WERI-Rb-1 (cell line): ENCODE measurements at regions not wholly inside any gene's neighbourhood (a gene's known extent, or its start where the extent isn't known, plus 50 kb on each side); places are given as distances from the start of the nearest gene placed in this dataset.

ENCODE experiments used
- DNase-seq: peaks from one replicate; pipeline ENCODE4 v3.0.0-alpha.2; 2020
- H3K27ac ChIP-seq: fragments of 250-450 bp; sonication (Bioruptor Pico); 2 replicates; pipeline ENCODE4 v1.5.1; 2020; ENCODE audit warnings: mild to moderate bottlenecking, moderate library complexity
- H3K27me3 ChIP-seq: fragments of 250-450 bp; sonication (Bioruptor Pico); 2 replicates; pipeline ENCODE4 v1.5.1; 2021; ENCODE audit warnings: mild to moderate bottlenecking, low read depth, moderate library complexity; ENCODE audit not compliant: insufficient read depth, severe bottlenecking
- H3K36me3 ChIP-seq: fragments of 250-450 bp; sonication (Bioruptor Pico); 2 replicates; pipeline ENCODE4 v1.5.1; 2020; ENCODE audit warnings: mild to moderate bottlenecking, moderate library complexity
- H3K4me3 ChIP-seq: 2 replicates; pipeline ENCODE4 v1.5.1; 2011; ENCODE audit warnings: low read depth, mild to moderate bottlenecking, control low read depth, low read length
- H3K9me3 ChIP-seq: fragments of 250-450 bp; sonication (Bioruptor Pico); 2 replicates; pipeline ENCODE4 v1.5.1; 2021; ENCODE audit warnings: mild to moderate bottlenecking, moderate library complexity; ENCODE audit not compliant: severe bottlenecking
- TF ChIP-seq, protein P1 (sequence below): IDR thresholded peaks from 2 replicates; pipeline ENCODE4 v1.5.1; 2011; ENCODE audit warnings: low read depth, mild to moderate bottlenecking, control low read depth, inconsistent platforms, low read length

GRCh38 chr7:17118412-17118811 is 180.0 kb upstream of the AHR start:
- no peak for DNase-seq
- H3K9me3 ChIP-seq, result no peaks in the 10 kb centered on the region
- H3K27me3 ChIP-seq, result no peaks in the 10 kb centered on the region
- TF ChIP-seq, protein P1, sequence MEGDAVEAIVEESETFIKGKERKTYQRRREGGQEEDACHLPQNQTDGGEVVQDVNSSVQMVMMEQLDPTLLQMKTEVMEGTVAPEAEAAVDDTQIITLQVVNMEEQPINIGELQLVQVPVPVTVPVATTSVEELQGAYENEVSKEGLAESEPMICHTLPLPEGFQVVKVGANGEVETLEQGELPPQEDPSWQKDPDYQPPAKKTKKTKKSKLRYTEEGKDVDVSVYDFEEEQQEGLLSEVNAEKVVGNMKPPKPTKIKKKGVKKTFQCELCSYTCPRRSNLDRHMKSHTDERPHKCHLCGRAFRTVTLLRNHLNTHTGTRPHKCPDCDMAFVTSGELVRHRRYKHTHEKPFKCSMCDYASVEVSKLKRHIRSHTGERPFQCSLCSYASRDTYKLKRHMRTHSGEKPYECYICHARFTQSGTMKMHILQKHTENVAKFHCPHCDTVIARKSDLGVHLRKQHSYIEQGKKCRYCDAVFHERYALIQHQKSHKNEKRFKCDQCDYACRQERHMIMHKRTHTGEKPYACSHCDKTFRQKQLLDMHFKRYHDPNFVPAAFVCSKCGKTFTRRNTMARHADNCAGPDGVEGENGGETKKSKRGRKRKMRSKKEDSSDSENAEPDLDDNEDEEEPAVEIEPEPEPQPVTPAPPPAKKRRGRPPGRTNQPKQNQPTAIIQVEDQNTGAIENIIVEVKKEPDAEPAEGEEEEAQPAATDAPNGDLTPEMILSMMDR, result no peak
- H3K4me3 ChIP-seq, result no peak overlapping the region
- H3K36me3 ChIP-seq, result no peaks in the 10 kb centered on the region
- H3K27ac ChIP-seq, result no peak overlapping the region

- H3K4me3 ChIP-seq, result no peak overlapping the region
- no peak overlapping the region for H3K27ac ChIP-seq
- no peak for DNase-seq
- TF ChIP-seq, protein P1, result no peak
- H3K36me3 ChIP-seq, result no peaks in the 10 kb centered on the region
- H3K9me3 ChIP-seq, result no peaks in the 10 kb centered on the region
- H3K27me3 ChIP-seq, result no peaks in the 10 kb centered on the region
Measured at GRCh38 chr7:17120756-17121155, 177.7 kb upstream of the AHR start.

DNA sequence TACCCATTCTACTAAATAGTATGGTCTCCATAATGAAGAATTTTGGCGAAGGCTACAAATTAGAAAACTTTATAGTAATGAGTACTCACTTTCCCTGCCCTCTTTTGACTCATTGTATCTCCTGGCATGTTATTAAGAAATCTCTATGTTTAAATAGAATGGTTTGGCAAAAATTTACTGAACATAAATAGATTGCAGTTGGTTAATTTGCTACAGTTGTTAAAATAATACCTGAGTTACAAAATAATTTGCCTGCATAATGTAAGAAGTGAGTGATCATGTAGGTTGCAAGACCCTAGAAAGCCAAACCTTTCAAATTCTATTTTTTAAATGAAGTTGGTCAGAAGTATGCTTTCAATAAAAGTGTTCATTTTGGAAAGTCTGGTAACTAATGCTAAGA is 176.8 kb upstream of the AHR start:
- Histone ChIP-seq H3K36me3 (no peaks in the 10 kb centered on the region), H3K27ac (no peak overlapping the region), H3K4me3 (no peak overlapping the region), H3K27me3 (no peaks in the 10 kb centered on the region), H3K9me3 (no peaks in the 10 kb centered on the region)
- TF ChIP-seq, protein P1, result no peak
- DNase-seq, result no peak

DNA sequence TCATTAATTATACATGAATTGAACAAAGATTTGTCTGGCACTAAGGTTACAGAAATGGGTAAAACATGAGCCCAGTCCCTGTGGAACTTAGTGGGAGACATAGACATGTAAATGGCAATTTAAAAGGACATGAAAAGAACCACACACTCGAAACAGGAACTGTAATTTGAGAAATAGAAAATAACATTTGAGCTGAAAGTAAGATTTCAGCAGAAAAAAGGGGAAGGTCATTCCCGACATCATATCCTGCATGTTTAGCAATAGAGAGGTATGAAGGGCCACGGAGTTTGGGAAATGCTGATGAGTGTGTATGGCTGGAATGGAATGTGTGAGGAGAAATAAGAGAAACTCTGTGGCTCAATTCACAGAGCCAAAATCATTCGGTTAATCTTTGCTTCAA is 175.4 kb upstream of the AHR start:
- Histone ChIP-seq H3K27ac (no peak overlapping the region), H3K36me3 (no peaks in the 10 kb centered on the region), H3K27me3 (no peaks in the 10 kb centered on the region), H3K9me3 (no peaks in the 10 kb centered on the region), H3K4me3 (no peak overlapping the region)
- TF ChIP-seq, protein P1, result no peak
- no peak for DNase-seq

GRCh38 chr7:17126413-17127268 is 171.8 kb upstream of the AHR start:
- no peak for DNase-seq
- H3K27me3 ChIP-seq, result no peaks in the 10 kb centered on the region
- no peaks in the 10 kb centered on the region for H3K36me3 ChIP-seq
- H3K27ac ChIP-seq, result no peak overlapping the region
- H3K4me3 ChIP-seq, result no peak overlapping the region
- no peaks in the 10 kb centered on the region for H3K9me3 ChIP-seq
- TF ChIP-seq, protein P1, result no peak

DNA sequence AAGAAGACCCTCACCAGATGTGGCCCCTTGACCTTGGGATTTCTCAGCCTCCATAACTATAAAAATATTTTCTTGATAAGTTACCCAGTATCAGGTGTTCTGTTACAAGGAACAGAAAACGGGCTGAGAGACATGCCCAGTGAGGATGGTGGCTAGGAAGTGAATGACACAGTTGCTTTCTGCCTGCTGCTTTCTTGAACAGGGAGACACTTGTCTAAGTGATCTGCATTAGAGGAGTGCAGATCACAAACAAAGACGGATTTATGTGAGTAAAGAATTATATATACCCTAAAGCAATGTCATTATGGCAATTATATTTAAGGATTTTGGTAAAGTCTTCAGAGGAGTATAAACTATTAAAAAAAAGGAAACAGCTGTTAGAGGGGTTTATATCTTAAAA is 169.2 kb upstream of the AHR start:
- Histone ChIP-seq H3K9me3 (no peaks in the 10 kb centered on the region), H3K27me3 (no peaks in the 10 kb centered on the region), H3K36me3 (no peaks in the 10 kb centered on the region), H3K27ac (no peak overlapping the region), H3K4me3 (no peak overlapping the region)
- no peak for DNase-seq
- TF ChIP-seq, protein P1, result no peak
